ENCODE measurements at regions not wholly inside any gene's neighbourhood (a gene's known extent, or its start where the extent isn't known, plus 50 kb on each side); places are given as distances from the start of the nearest gene placed in this dataset.

DNA sequence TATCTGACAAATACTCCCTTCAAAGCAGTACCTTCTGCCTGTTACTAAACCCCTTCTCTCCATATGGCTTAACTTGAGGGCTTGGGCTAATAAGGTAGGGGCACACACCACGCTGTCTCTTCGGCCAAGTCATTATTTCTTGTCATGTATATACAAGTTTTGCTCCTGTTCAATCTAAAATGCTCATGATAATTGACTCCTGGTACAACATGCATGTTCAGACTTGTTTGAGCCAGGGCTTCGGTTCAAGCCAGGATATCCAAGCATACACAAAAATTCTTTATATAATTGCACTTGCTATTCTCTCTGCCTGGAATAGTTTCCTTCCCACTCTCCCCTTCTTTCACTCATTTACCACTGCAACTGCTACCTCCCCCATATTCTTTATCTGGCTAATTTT is 756.0 kb upstream of the C9orf72 start:
- no peak for TF ChIP-seq EZH2phosphoT487 (IDR thresholded peaks at IDR 0.05; ENCODE audit: low read depth)
- TF ChIP-seq, protein P1, sequence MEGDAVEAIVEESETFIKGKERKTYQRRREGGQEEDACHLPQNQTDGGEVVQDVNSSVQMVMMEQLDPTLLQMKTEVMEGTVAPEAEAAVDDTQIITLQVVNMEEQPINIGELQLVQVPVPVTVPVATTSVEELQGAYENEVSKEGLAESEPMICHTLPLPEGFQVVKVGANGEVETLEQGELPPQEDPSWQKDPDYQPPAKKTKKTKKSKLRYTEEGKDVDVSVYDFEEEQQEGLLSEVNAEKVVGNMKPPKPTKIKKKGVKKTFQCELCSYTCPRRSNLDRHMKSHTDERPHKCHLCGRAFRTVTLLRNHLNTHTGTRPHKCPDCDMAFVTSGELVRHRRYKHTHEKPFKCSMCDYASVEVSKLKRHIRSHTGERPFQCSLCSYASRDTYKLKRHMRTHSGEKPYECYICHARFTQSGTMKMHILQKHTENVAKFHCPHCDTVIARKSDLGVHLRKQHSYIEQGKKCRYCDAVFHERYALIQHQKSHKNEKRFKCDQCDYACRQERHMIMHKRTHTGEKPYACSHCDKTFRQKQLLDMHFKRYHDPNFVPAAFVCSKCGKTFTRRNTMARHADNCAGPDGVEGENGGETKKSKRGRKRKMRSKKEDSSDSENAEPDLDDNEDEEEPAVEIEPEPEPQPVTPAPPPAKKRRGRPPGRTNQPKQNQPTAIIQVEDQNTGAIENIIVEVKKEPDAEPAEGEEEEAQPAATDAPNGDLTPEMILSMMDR (IDR thresholded peaks at IDR 0.05; ENCODE audit: low read depth, low read length) = no peak
- Histone ChIP-seq H3K79me2 (ENCODE audit: low read length) (no peaks in the 10 kb centered on the region), H3K9ac (ENCODE audit: low read length) (no peak overlapping the region), H3K36me3 (replicated peaks; ENCODE audit: low read depth, low read length) (no peaks in the 10 kb centered on the region), H3K4me2 (ENCODE audit: low read length) (no peak overlapping the region), H3K9me3 (ENCODE audit: insufficient read depth, low read length) (no peaks in the 10 kb centered on the region), H3K27ac (ENCODE audit: low read length) (no peak overlapping the region), H3K4me1 (ENCODE audit: low read length) (no peaks in the 10 kb centered on the region), H3K27me3 (ENCODE audit: low read depth, low read length) (no peaks in the 10 kb centered on the region), H4K20me1 (ENCODE audit: insufficient read depth, low read length) (no peaks in the 10 kb centered on the region), H3K4me3 (ENCODE audit: low read length) (no peak overlapping the region), H2AFZ (ENCODE audit: low read depth, low read length) (no peak overlapping the region)

GRCh38 chr9:28332648-28333047 is 759.4 kb upstream of the C9orf72 start:
- no peak overlapping the region for H3K27ac ChIP-seq (ENCODE audit: low read length)
- no peaks in the 10 kb centered on the region for H3K9me3 ChIP-seq (ENCODE audit: insufficient read depth, low read length)
- H3K4me2 ChIP-seq (ENCODE audit: low read length) = no peak overlapping the region
- no peaks in the 10 kb centered on the region for H3K79me2 ChIP-seq (ENCODE audit: low read length)
- H3K4me1 ChIP-seq (ENCODE audit: low read length) = no peaks in the 10 kb centered on the region
- no peaks in the 10 kb centered on the region for H3K27me3 ChIP-seq (ENCODE audit: low read depth, low read length)
- no peak overlapping the region for H3K9ac ChIP-seq (ENCODE audit: low read length)
- H3K4me3 ChIP-seq (ENCODE audit: low read length) = no peak overlapping the region
- no peak overlapping the region for H2AFZ ChIP-seq (ENCODE audit: low read depth, low read length)
- TF ChIP-seq, protein P1 (IDR thresholded peaks at IDR 0.05; ENCODE audit: low read depth, low read length) = no peak
- no peak for TF ChIP-seq EZH2phosphoT487 (IDR thresholded peaks at IDR 0.05; ENCODE audit: low read depth)
- no peaks in the 10 kb centered on the region for H3K36me3 ChIP-seq (replicated peaks; ENCODE audit: low read depth, low read length)
- H4K20me1 ChIP-seq (ENCODE audit: insufficient read depth, low read length) = no peaks in the 10 kb centered on the region

DNA sequence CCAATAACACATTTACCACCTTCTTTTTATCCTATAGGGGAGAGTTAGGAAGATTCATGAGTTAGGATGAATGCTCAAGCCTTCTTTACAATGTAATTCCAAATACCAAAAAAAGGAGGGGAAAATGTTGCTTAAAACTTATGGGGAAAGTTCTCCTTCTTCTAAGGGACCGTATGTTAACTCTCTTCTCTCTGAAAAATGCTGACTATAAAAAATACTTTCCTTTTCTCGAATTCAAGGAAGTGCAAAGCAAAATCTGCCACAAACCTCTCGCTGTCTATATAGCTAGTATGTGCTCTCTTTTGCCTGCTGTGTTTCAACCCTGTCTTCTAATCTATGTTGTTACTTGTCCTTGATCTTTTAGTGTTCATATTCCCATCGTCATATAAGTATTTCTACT is 768.6 kb upstream of the C9orf72 start:
- no peaks in the 10 kb centered on the region for H3K4me1 ChIP-seq (ENCODE audit: low read length)
- TF ChIP-seq, protein P1 (IDR thresholded peaks at IDR 0.05; ENCODE audit: low read depth, low read length) = no peak
- no peak for TF ChIP-seq EZH2phosphoT487 (IDR thresholded peaks at IDR 0.05; ENCODE audit: low read depth)
- no peak overlapping the region for H2AFZ ChIP-seq (ENCODE audit: low read depth, low read length)
- no peaks in the 10 kb centered on the region for H3K27me3 ChIP-seq (ENCODE audit: low read depth, low read length)
- no peak overlapping the region for H3K4me2 ChIP-seq (ENCODE audit: low read length)
- no peak overlapping the region for H3K27ac ChIP-seq (ENCODE audit: low read length)
- no peak overlapping the region for H3K9ac ChIP-seq (ENCODE audit: low read length)
- H3K9me3 ChIP-seq (ENCODE audit: insufficient read depth, low read length) = no peaks in the 10 kb centered on the region
- H4K20me1 ChIP-seq (ENCODE audit: insufficient read depth, low read length) = no peaks in the 10 kb centered on the region
- no peak overlapping the region for H3K4me3 ChIP-seq (ENCODE audit: low read length)
- H3K36me3 ChIP-seq (replicated peaks; ENCODE audit: low read depth, low read length) = no peaks in the 10 kb centered on the region
- H3K79me2 ChIP-seq (ENCODE audit: low read length) = no peaks in the 10 kb centered on the region

GRCh38 chr9:28342815-28343338 is 769.6 kb upstream of the C9orf72 start:
- no peak for TF ChIP-seq EZH2phosphoT487 (IDR thresholded peaks at IDR 0.05; ENCODE audit: low read depth)
- TF ChIP-seq, protein P1 (IDR thresholded peaks at IDR 0.05; ENCODE audit: low read depth, low read length) = no peak
- no peaks in the 10 kb centered on the region for H3K4me1 ChIP-seq (ENCODE audit: low read length)
- H4K20me1 ChIP-seq (ENCODE audit: insufficient read depth, low read length) = no peaks in the 10 kb centered on the region
- no peaks in the 10 kb centered on the region for H3K9me3 ChIP-seq (ENCODE audit: insufficient read depth, low read length)
- no peaks in the 10 kb centered on the region for H3K79me2 ChIP-seq (ENCODE audit: low read length)
- H3K4me3 ChIP-seq (ENCODE audit: low read length) = no peak overlapping the region
- H3K36me3 ChIP-seq (replicated peaks; ENCODE audit: low read depth, low read length) = no peaks in the 10 kb centered on the region
- no peak overlapping the region for H2AFZ ChIP-seq (ENCODE audit: low read depth, low read length)
- H3K27ac ChIP-seq (ENCODE audit: low read length) = no peak overlapping the region
- no peak overlapping the region for H3K4me2 ChIP-seq (ENCODE audit: low read length)
- H3K9ac ChIP-seq (ENCODE audit: low read length) = no peak overlapping the region
- no peaks in the 10 kb centered on the region for H3K27me3 ChIP-seq (ENCODE audit: low read depth, low read length)
